Stimulated activated CD4-positive, alpha-beta T cell treated with anti-CD3 and anti-CD28 coated beads, Interleukin-1b, Interleukin-23, amount 100 ng/mL, for 24 hours (primary cell): ENCODE measurements at regions not wholly inside any gene's neighbourhood (a gene's known extent, or its start where the extent isn't known, plus 50 kb on each side); places are given as distances from the start of the nearest gene placed in this dataset.

Source experiments
- DNase-seq, 4 experiments: peaks; one replicate each; pipeline ENCODE4 v3.0.0-alpha.2; 2020; ENCODE audit warnings: low read depth in 4 of 4, low spot score in 1 of 4

GRCh38 chr4:14222377-14223029 lies 595.0 kb upstream of the BOD1L1 start:
- DNase-seq: no peak

GRCh38 chr4:14223461-14223860 lies 595.9 kb upstream of the BOD1L1 start:
- no peak for DNase-seq

GRCh38 chr4:14225688-14226207 lies 598.2 kb upstream of the BOD1L1 start:
- no peak for DNase-seq

- no peak for DNase-seq
Observed at GRCh38 chr4:14233126-14233525, 605.6 kb upstream of the BOD1L1 start.

GRCh38 chr4:14234307-14234706 lies 606.8 kb upstream of the BOD1L1 start:
- DNase-seq: no peak

- no peak for DNase-seq
Observed at GRCh38 chr4:14236359-14236758, 608.8 kb upstream of the BOD1L1 start.

GRCh38 chr4:14237911-14238310 lies 610.4 kb upstream of the BOD1L1 start:
- DNase-seq: no peak

- no peak for DNase-seq
Observed at GRCh38 chr4:14241574-14241973, 614.0 kb upstream of the BOD1L1 start.

GRCh38 chr4:14247767-14248166 lies 620.2 kb upstream of the BOD1L1 start:
- DNase-seq: no peak

- no peak for DNase-seq
Observed at GRCh38 chr4:14249226-14249625, 621.7 kb upstream of the BOD1L1 start.

- no peak for DNase-seq
Observed at GRCh38 chr4:14254252-14254651, 626.7 kb upstream of the BOD1L1 start.

GRCh38 chr4:14254926-14255325 lies 627.4 kb upstream of the BOD1L1 start:
- no peak for DNase-seq

GRCh38 chr4:14257903-14258302 lies 630.4 kb upstream of the BOD1L1 start:
- DNase-seq: no peak

GRCh38 chr4:14259936-14260335 lies 632.4 kb upstream of the BOD1L1 start:
- DNase-seq: no peak

- DNase-seq: no peak
Observed at GRCh38 chr4:14260591-14260990, 633.1 kb upstream of the BOD1L1 start.

GRCh38 chr4:14262221-14262620 lies 634.7 kb upstream of the BOD1L1 start:
- DNase-seq: no peak

- DNase-seq: no peak
Observed at GRCh38 chr4:14264437-14264836, 636.9 kb upstream of the BOD1L1 start.

- DNase-seq: no peak
Observed at GRCh38 chr4:14265651-14266050, 638.1 kb upstream of the BOD1L1 start.

- no peak for DNase-seq
Observed at GRCh38 chr4:14267373-14268060, 640.0 kb upstream of the BOD1L1 start.

- DNase-seq: no peak
Observed at GRCh38 chr4:14269824-14270223, 642.3 kb upstream of the BOD1L1 start.

- DNase-seq: no peak
Observed at GRCh38 chr4:14272206-14272605, 644.7 kb upstream of the BOD1L1 start.

- no peak for DNase-seq
Observed at GRCh38 chr4:14277505-14277904, 650.0 kb upstream of the BOD1L1 start.

- no peak for DNase-seq
Observed at GRCh38 chr4:14280567-14280966, 653.0 kb upstream of the BOD1L1 start.
